HL-60 (cell line): ENCODE measurements at regions not wholly inside any gene's neighbourhood (a gene's known extent, or its start where the extent isn't known, plus 50 kb on each side); places are given as distances from the start of the nearest gene placed in this dataset.

Experiments
- DNase-seq, 2 experiments: peaks; one replicate each; pipeline ENCODE4 v3.0.0-alpha.2; 2010 to 2020; ENCODE audit warnings: low read depth in 1 of 2, low spot score in 1 of 2
- H3K27ac ChIP-seq: fragments of 250-450 bp; sonication (Bioruptor Pico); replicated peaks from 2 replicates; pipeline ENCODE4 v1.5.1; 2020; ENCODE audit warnings: mild to moderate bottlenecking, moderate library complexity
- H3K27me3 ChIP-seq: fragments of 250-450 bp; sonication (Bioruptor Pico); 2 replicates; pipeline ENCODE4 v1.5.1; 2021; ENCODE audit warnings: mild to moderate bottlenecking, moderate library complexity; ENCODE audit not compliant: insufficient read depth, poor library complexity, severe bottlenecking
- H3K4me3 ChIP-seq: replicated peaks from 2 replicates; pipeline ENCODE4 v1.5.1; 2011; ENCODE audit warnings: mild to moderate bottlenecking, control low read depth, low read length; ENCODE audit not compliant: insufficient read depth
- CTCF ChIP-seq: IDR thresholded peaks from one replicate; pipeline ENCODE4 v1.5.1; 2011; ENCODE audit warnings: low read length, control low read depth, inconsistent platforms; ENCODE audit not compliant: insufficient read depth
- GABPA ChIP-seq: IDR thresholded peaks from 2 replicates; pipeline ENCODE4 v1.6.1; 2012; ENCODE audit warnings: low read depth
- POLR2AphosphoS5 ChIP-seq: IDR thresholded peaks from 2 replicates; pipeline ENCODE4 v1.6.1; 2012; ENCODE audit warnings: low read depth
- SPI1 ChIP-seq: IDR thresholded peaks from 2 replicates; pipeline ENCODE4 v1.6.1; 2012; ENCODE audit warnings: low read depth, mild to moderate bottlenecking, borderline replicate concordance
- TF ChIP-seq, protein P1 (sequence below): IDR thresholded peaks from 2 replicates; pipeline ENCODE4 v1.6.1; 2012; ENCODE audit warnings: low read depth; ENCODE audit not compliant: insufficient replicate concordance

DNA sequence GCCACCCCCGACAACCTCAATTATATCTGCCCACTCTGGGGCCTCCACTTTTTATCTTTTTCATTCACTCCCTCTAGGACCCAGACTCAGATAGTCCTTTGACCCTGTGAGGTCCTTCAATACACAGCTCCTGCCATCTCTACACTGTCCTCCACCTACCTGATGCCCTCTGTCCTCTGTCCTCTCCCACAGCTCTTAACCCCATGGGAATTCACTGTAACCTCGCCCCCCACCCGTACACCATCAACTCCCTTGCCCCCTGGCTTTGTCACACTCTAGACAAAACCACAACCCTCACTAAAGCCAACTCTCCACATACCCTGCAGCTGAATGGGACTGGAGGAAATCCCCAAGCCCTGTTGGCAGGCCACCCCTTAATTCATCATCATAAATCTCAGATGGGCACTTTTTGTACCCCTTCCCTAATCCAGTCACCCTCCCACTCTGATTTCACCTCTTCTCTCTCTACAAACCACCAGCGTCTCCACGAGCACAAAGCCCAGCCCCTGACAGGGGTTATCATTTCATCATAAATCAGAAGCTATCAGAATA is 52.3 kb upstream of the ENPP6 start:
- TF ChIP-seq, protein P1, sequence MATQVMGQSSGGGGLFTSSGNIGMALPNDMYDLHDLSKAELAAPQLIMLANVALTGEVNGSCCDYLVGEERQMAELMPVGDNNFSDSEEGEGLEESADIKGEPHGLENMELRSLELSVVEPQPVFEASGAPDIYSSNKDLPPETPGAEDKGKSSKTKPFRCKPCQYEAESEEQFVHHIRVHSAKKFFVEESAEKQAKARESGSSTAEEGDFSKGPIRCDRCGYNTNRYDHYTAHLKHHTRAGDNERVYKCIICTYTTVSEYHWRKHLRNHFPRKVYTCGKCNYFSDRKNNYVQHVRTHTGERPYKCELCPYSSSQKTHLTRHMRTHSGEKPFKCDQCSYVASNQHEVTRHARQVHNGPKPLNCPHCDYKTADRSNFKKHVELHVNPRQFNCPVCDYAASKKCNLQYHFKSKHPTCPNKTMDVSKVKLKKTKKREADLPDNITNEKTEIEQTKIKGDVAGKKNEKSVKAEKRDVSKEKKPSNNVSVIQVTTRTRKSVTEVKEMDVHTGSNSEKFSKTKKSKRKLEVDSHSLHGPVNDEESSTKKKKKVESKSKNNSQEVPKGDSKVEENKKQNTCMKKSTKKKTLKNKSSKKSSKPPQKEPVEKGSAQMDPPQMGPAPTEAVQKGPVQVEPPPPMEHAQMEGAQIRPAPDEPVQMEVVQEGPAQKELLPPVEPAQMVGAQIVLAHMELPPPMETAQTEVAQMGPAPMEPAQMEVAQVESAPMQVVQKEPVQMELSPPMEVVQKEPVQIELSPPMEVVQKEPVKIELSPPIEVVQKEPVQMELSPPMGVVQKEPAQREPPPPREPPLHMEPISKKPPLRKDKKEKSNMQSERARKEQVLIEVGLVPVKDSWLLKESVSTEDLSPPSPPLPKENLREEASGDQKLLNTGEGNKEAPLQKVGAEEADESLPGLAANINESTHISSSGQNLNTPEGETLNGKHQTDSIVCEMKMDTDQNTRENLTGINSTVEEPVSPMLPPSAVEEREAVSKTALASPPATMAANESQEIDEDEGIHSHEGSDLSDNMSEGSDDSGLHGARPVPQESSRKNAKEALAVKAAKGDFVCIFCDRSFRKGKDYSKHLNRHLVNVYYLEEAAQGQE: no peak
- no peak for TF ChIP-seq SPI1
- TF ChIP-seq CTCF: no peak
- TF ChIP-seq POLR2AphosphoS5: no peak
- TF ChIP-seq GABPA: no peak
- DNase-seq: no peak
- no peak overlapping the region for H3K4me3 ChIP-seq
- no peaks in the 10 kb centered on the region for H3K27me3 ChIP-seq
- H3K27ac ChIP-seq: no peak overlapping the region

DNA sequence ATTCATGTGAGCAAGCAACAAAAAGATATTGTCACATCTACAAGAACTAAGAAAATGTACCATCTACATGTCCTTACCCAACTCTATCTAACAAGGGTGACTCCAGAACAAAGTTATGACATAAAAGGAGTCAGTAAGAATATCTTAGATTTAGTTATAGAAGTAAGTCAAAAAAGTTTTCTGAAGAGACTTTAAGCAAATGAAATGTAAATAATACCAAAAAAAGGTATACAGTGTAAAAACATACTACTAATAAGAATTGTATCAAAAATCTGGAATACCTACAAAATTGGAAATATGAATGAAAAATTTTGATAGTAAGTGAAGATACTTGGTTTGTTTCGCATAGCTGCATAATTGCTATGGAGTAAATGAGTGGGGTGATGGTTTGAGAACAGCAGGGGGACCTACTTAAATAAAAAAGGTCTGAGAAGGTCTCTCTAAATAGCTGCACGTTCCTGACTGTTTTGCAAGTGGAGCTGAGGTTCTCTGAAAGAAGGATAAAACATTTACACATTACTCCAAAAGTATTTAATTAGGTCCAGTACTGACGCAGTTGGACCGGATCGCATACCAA is 51.0 kb upstream of the ENPP6 start:
- no peaks in the 10 kb centered on the region for H3K27me3 ChIP-seq
- H3K27ac ChIP-seq: peak overlapping the region; percentile 76
- H3K4me3 ChIP-seq: no peak overlapping the region
- TF ChIP-seq SPI1: no peak
- TF ChIP-seq, protein P1: no peak
- TF ChIP-seq GABPA: no peak
- no peak for TF ChIP-seq POLR2AphosphoS5
- no peak for TF ChIP-seq CTCF
- DNase-seq: no peak

- Histone ChIP-seq H3K27ac (peak overlapping the region; percentile 76), H3K4me3 (peak overlapping the region; percentile 44), H3K27me3 (no peaks in the 10 kb centered on the region)
- TF ChIP-seq POLR2AphosphoS5 (peak; percentile 68), CTCF (no peak), GABPA (no peak), SPI1 (peak; percentile 87)
- TF ChIP-seq, protein P1: no peak
- peak; percentile 76 to 91 for DNase-seq
These were observed 50.3 kb upstream of the ENPP6 start for GRCh38 chr4:184267673-184268583.
